SJSA1 (cell line): ENCODE measurements at regions not wholly inside any gene's neighbourhood (a gene's known extent, or its start where the extent isn't known, plus 50 kb on each side); places are given as distances from the start of the nearest gene placed in this dataset.

ENCODE experiments used
- DNase-seq, 2 experiments: peaks; one replicate each; pipeline ENCODE4 v3.0.0-alpha.2; 2015 to 2020; ENCODE audit warnings: low spot score in 2 of 2, low read depth in 1 of 2
- H3K27ac ChIP-seq: fragments of 250-450 bp; sonication (Bioruptor Pico); 2 replicates; pipeline ENCODE4 v1.5.1; 2020; ENCODE audit warnings: mild to moderate bottlenecking, moderate library complexity
- H3K27me3 ChIP-seq: fragments of 250-450 bp; sonication (Bioruptor Pico); replicated peaks from 2 replicates; pipeline ENCODE4 v1.5.1; 2020; ENCODE audit warnings: mild to moderate bottlenecking, moderate library complexity
- H3K36me3 ChIP-seq: fragments of 250-450 bp; sonication (Bioruptor Pico); 2 replicates; pipeline ENCODE4 v1.5.1; 2020; ENCODE audit warnings: mild to moderate bottlenecking
- H3K4me1 ChIP-seq: fragments of 250-450 bp; sonication (Bioruptor Pico); replicated peaks from 2 replicates; pipeline ENCODE4 v1.6.1; 2021; ENCODE audit warnings: mild to moderate bottlenecking
- H3K4me3 ChIP-seq: fragments of 250-450 bp; sonication (Bioruptor Pico); 2 replicates; pipeline ENCODE4 v1.5.1; 2020; ENCODE audit warnings: mild to moderate bottlenecking
- H3K9me3 ChIP-seq: fragments of 250-450 bp; sonication (Bioruptor Pico); replicated peaks from 2 replicates; pipeline ENCODE4 v1.5.1; 2020; ENCODE audit warnings: mild to moderate bottlenecking

GRCh38 chr21:35578347-35578782 is 482.0 kb downstream of the SETD4 start:
- Histone ChIP-seq H3K4me1 (peaks cover 4% of the 10 kb centered on the region; the same call in 1 of the 2 replicates), H3K4me3 (no peak overlapping the region), H3K9me3 (no peaks in the 10 kb centered on the region), H3K36me3 (no peaks in the 10 kb centered on the region), H3K27ac (no peak overlapping the region), H3K27me3 (no peaks in the 10 kb centered on the region)
- DNase-seq, result no peak

DNA sequence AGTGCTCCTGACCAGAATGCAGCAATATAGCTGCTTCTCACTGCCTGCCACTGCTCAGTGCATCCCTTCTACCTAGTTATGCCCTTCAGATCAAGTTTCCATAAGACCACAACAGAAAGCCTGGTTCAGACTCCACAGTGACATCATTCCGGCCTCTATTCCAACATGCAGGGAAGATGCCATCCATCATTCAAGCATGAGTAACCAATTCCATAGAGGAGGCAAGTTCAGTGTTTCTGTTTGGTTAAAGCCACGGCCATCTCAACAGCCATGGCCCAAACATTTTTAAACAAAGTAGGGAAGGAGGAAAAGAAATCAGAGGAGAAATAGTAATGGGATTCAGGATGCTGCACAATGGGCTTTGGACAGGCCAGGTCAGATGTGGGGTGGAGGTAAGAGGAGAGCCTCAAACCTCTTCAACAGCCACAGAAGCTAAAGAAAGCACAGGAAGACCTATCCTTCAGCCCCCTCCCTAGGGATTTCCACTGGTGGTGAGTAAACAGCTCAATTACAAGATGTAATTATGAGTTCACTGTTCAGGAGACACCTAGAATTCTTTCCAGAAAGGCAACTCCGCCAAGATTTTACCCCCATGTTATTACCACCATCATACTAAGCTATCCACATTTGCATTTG is 484.9 kb downstream of the SETD4 start:
- no peaks in the 10 kb centered on the region for H3K9me3 ChIP-seq
- no peak overlapping the region for H3K27ac ChIP-seq
- peaks cover 4% of the 10 kb centered on the region; the same call in 1 of the 2 replicates for H3K4me1 ChIP-seq
- DNase-seq, result peak in 1 of 2 experiments; percentile 10
- no peaks in the 10 kb centered on the region for H3K36me3 ChIP-seq
- no peaks in the 10 kb centered on the region for H3K27me3 ChIP-seq
- no peak overlapping the region for H3K4me3 ChIP-seq

GRCh38 chr21:35573472-35574374 is 486.6 kb downstream of the SETD4 start:
- H3K36me3 ChIP-seq, result no peaks in the 10 kb centered on the region
- DNase-seq, result no peak

DNA sequence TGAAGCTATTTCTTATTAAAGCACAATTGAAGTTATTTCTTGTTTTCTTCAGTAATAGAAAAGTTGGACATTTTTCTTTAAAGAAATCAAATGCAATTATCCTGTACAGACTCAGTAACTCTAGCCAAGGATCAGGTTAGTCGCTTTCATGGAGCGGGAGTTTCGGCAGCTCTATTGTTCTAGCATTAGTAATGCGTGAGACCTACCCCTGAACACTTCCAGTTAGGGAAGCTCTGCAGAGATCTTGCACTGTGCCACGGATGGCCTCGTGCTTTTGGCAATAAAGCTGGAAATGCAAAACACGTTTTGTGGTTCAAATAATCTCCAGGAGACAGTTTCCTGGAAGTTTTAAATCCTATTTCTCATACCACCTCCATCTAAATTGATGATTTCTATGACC is 488.4 kb downstream of the SETD4 start:
- no peak overlapping the region for H3K27ac ChIP-seq
- no peaks in the 10 kb centered on the region for H3K36me3 ChIP-seq
- H3K9me3 ChIP-seq, result no peaks in the 10 kb centered on the region
- H3K4me1 ChIP-seq, result peaks cover 4% of the 10 kb centered on the region; the same call in 1 of the 2 replicates
- no peaks in the 10 kb centered on the region for H3K27me3 ChIP-seq
- H3K4me3 ChIP-seq, result no peak overlapping the region
- DNase-seq, result no peak

More at GRCh38 chr21:35573472-35574374, 486.6 kb downstream of the SETD4 start:
- Histone ChIP-seq H3K9me3 (no peaks in the 10 kb centered on the region), H3K4me1 (peaks cover 4% of the 10 kb centered on the region; the same call in 1 of the 2 replicates), H3K4me3 (no peak overlapping the region), H3K27ac (no peak overlapping the region), H3K27me3 (no peaks in the 10 kb centered on the region)

GRCh38 chr21:35568643-35569042 is 491.7 kb downstream of the SETD4 start:
- no peak overlapping the region for H3K4me3 ChIP-seq
- no peak for DNase-seq
- H3K27me3 ChIP-seq, result no peaks in the 10 kb centered on the region
- no peaks in the 10 kb centered on the region; the same call in 1 of the 2 replicates for H3K9me3 ChIP-seq
- H3K36me3 ChIP-seq, result no peaks in the 10 kb centered on the region
- no peak overlapping the region for H3K27ac ChIP-seq
- H3K4me1 ChIP-seq, result peaks cover 22% of the 10 kb centered on the region

GRCh38 chr21:35566874-35567273 is 493.5 kb downstream of the SETD4 start:
- H3K9me3 ChIP-seq, result no peaks in the 10 kb centered on the region; the same call in 1 of the 2 replicates
- H3K4me1 ChIP-seq, result peaks cover 39% of the 10 kb centered on the region
- H3K4me3 ChIP-seq, result no peak overlapping the region
- no peaks in the 10 kb centered on the region for H3K27me3 ChIP-seq
- H3K27ac ChIP-seq, result no peak overlapping the region
- no peaks in the 10 kb centered on the region for H3K36me3 ChIP-seq
- no peak for DNase-seq

- no peak overlapping the region for H3K4me3 ChIP-seq
- no peaks in the 10 kb centered on the region for H3K27me3 ChIP-seq
- H3K9me3 ChIP-seq, result no peaks in the 10 kb centered on the region; the same call in 1 of the 2 replicates
- no peaks in the 10 kb centered on the region for H3K36me3 ChIP-seq
- peak; percentile 72 to 83 for DNase-seq
- peak overlapping the region; percentile 78 for H3K27ac ChIP-seq
- H3K4me1 ChIP-seq, result peaks cover 41% of the 10 kb centered on the region
Measured at GRCh38 chr21:35565204-35565611, 495.1 kb downstream of the SETD4 start.

DNA sequence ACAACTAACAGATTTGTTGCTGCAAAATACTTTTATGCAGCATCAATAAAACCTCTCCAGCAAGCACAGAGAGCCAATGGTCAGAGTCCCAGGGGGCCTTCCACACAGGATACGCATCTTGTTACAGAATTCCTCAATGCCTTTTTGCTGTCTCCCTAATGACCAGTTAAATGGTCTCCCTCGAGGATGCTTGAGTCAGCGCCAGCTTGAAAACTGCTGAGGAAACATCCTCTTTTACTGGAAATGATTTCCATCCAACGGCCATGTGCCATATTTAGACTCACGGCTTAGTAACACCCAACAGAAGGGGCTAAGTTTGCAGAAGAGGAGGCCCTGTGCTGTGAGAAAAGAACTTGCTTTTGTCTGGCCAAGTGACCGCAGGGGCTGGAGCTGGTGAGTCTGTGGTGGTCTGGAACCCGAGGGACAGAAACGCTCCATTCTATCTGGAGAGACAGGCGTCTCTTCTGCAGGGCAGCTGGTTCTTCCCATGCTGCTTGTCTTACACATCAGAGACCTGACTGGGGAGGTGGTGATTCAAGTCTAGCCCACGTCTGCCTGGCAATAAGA is 496.4 kb downstream of the SETD4 start:
- Histone ChIP-seq H3K4me3 (no peak overlapping the region), H3K27me3 (no peaks in the 10 kb centered on the region), H3K9me3 (no peaks in the 10 kb centered on the region; the same call in 1 of the 2 replicates), H3K36me3 (no peaks in the 10 kb centered on the region), H3K4me1 (peaks cover 54% of the 10 kb centered on the region), H3K27ac (peak overlapping the region; percentile 78)
- DNase-seq, result peak; percentile 78 to 86

GRCh38 chr21:35562876-35563275 is 497.4 kb downstream of the SETD4 start:
- Histone ChIP-seq H3K36me3 (no peaks in the 10 kb centered on the region), H3K4me1 (peaks cover 65% of the 10 kb centered on the region), H3K4me3 (no peak overlapping the region), H3K9me3 (no peaks in the 10 kb centered on the region; the same call in 1 of the 2 replicates), H3K27me3 (no peaks in the 10 kb centered on the region), H3K27ac (peak overlapping the region; percentile 78)
- DNase-seq, result peak in 1 of 2 experiments; percentile 37

- no peak for DNase-seq
- H3K9me3 ChIP-seq, result no peaks in the 10 kb centered on the region; the same call in 1 of the 2 replicates
- H3K4me1 ChIP-seq, result peaks cover 66% of the 10 kb centered on the region
- H3K36me3 ChIP-seq, result no peaks in the 10 kb centered on the region
- no peaks in the 10 kb centered on the region for H3K27me3 ChIP-seq
- H3K27ac ChIP-seq, result no peak overlapping the region
- H3K4me3 ChIP-seq, result no peak overlapping the region
Measured at GRCh38 chr21:35561116-35561515, 499.2 kb downstream of the SETD4 start.

- H3K9me3 ChIP-seq, result no peaks in the 10 kb centered on the region
- H3K36me3 ChIP-seq, result no peaks in the 10 kb centered on the region
- no peaks in the 10 kb centered on the region for H3K27me3 ChIP-seq
- DNase-seq, result peak in 1 of 2 experiments; percentile 51
- H3K4me1 ChIP-seq, result peaks cover 56% of the 10 kb centered on the region
- no peak overlapping the region for H3K4me3 ChIP-seq
- peak overlapping the region; percentile 95 for H3K27ac ChIP-seq
Measured at GRCh38 chr21:35559829-35560225, 500.5 kb downstream of the SETD4 start.

DNA sequence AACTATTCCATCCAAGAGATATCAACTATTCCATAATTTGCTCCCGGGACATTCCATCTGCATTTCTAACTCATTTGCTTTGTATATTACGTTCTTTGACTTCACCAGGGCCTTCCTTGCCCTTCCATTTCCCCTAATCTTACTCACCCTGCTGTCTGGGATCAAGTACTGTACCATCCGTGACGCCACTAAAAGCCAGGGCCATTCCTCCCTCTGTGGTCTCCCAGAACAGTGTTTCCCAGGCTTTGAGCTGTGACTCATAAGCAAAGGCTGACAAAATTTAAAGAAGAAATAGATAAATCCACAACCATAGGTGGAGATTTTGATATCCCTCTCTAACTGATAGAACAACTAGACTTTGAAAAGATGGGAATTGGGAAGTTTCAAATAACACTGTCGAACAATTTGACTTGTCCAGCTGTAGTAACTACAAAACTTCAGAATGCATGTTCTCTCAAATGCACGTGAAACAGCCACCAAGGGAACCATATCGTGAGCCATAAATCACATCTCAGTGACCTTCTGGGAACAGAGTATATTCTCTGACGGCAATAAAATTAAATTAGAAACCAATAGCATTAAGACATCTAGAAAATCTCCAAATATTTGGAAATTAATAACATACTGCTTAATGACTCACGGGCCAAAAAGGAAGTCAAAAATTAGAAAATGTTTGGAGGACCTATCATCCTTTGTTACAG is 501.0 kb downstream of the SETD4 start:
- no peaks in the 10 kb centered on the region for H3K36me3 ChIP-seq
- DNase-seq, result peak; percentile 88 to 89
- H3K4me1 ChIP-seq, result peaks cover 50% of the 10 kb centered on the region
- no peak overlapping the region for H3K4me3 ChIP-seq
- no peaks in the 10 kb centered on the region for H3K27me3 ChIP-seq
- no peaks in the 10 kb centered on the region for H3K9me3 ChIP-seq
- H3K27ac ChIP-seq, result peak overlapping the region; percentile 95

GRCh38 chr21:35556536-35556935 is 503.8 kb downstream of the SETD4 start:
- peaks cover 28% of the 10 kb centered on the region for H3K4me1 ChIP-seq
- DNase-seq, result no peak

More at GRCh38 chr21:35556536-35556935, 503.8 kb downstream of the SETD4 start:
- no peak overlapping the region for H3K27ac ChIP-seq
- no peaks in the 10 kb centered on the region for H3K27me3 ChIP-seq
- no peaks in the 10 kb centered on the region for H3K9me3 ChIP-seq
- no peaks in the 10 kb centered on the region for H3K36me3 ChIP-seq
- H3K4me3 ChIP-seq, result no peak overlapping the region
